A673 (cell line): ENCODE measurements at regions not wholly inside any gene's neighbourhood (a gene's known extent, or its start where the extent isn't known, plus 50 kb on each side); places are given as distances from the start of the nearest gene placed in this dataset.

Experiments used
- EZH2 ChIP-seq: fragments of 200-600 bp; sonication (generic); IDR thresholded peaks from 2 replicates; pipeline ENCODE4 v1.6.1; 2017; ENCODE audit warnings: borderline replicate concordance, low read depth, mild to moderate bottlenecking, mixed read lengths, antibody characterized with exemption, low read length; ENCODE audit not compliant: poor library complexity, severe bottlenecking
- TF ChIP-seq, protein P1 (sequence below): fragments of 300-800, 200-600 bp; sonication (generic); conservative IDR thresholded peaks from 2 replicates; pipeline ENCODE4 v1.5.1; 2017; ENCODE audit warnings: low read depth, mild to moderate bottlenecking, antibody characterized with exemption, low read length, moderate library complexity, mixed read lengths

DNA sequence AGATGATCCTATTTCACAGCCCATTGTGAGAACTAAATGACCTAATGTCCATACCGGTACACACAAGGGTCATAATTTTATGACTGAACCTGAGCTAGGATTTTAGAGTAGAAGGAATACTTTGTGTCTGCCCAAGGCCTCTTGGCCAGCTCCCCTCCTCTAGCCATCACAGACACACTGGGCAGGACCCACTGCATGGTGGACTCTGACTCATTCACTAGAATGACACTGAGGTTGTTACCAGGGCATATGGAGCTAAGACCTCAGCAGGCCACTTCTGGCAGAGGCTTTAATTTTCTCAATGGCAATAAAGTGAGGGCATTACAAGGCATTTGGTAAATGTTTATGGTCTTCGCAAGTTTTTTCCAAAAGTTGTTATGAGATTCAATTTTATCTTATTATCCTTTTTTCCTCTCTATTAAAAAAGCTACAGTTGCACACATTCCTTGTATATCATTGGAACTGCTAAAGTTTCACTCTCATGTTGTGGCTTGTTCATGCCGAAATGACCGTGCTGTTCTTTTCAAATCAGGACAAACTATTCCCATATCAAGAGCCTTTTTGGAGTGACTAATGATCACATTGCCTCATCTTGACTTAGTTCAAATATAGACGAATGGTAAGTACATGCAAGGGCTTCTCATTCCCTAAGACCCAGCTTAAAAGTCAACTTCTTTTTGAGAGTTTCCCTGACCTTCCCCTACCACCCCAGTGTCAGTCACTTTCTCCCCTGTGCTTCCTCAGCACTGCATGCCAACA, 595.7 kb downstream of the ACTL7B start:
- TF ChIP-seq, protein P1, sequence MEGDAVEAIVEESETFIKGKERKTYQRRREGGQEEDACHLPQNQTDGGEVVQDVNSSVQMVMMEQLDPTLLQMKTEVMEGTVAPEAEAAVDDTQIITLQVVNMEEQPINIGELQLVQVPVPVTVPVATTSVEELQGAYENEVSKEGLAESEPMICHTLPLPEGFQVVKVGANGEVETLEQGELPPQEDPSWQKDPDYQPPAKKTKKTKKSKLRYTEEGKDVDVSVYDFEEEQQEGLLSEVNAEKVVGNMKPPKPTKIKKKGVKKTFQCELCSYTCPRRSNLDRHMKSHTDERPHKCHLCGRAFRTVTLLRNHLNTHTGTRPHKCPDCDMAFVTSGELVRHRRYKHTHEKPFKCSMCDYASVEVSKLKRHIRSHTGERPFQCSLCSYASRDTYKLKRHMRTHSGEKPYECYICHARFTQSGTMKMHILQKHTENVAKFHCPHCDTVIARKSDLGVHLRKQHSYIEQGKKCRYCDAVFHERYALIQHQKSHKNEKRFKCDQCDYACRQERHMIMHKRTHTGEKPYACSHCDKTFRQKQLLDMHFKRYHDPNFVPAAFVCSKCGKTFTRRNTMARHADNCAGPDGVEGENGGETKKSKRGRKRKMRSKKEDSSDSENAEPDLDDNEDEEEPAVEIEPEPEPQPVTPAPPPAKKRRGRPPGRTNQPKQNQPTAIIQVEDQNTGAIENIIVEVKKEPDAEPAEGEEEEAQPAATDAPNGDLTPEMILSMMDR = no peak
- TF ChIP-seq EZH2 = no peak
